Panc1 (cell line): ENCODE measurements at regions not wholly inside any gene's neighbourhood (a gene's known extent, or its start where the extent isn't known, plus 50 kb on each side); places are given as distances from the start of the nearest gene placed in this dataset.

ENCODE experiments used
- ATAC-seq: fragments of 200-7000 bp; cut with Tn5 transposase; 2 replicates; pipeline ENCODE4 v1.9.1; 2020; ENCODE audit warnings: mild to moderate bottlenecking, moderate library complexity
- BruUV-seq: library from RNA; stranded (reverse); fragments of 400-500 nt; replicated peaks from 2 replicates; lab custom pipeline; 2021; lab: Mats Ljungman, UMichigan
- CTCF ChIA-PET: fragments of 300-600 bp; sonication (Branson Sonifier 250); formaldehyde crosslinking; loops from one replicate; lab custom pipeline; 2022; ENCODE audit warnings: antibody characterized with exemption; lab: Charles Lee
- POLR2A ChIA-PET: fragments of 300-600 bp; sonication (Branson Sonifier 250); formaldehyde crosslinking; loops from one replicate; lab custom pipeline; 2022; ENCODE audit warnings: antibody characterized with exemption; lab: Charles Lee
- DNase-seq: peaks from one replicate; pipeline ENCODE4 v3.0.0-alpha.2; 2010; ENCODE audit warnings: low read depth, low spot score
- H3K27ac ChIP-seq: 2 replicates; pipeline ENCODE4 v1.5.1; 2011; ENCODE audit warnings: mild to moderate bottlenecking, low read length, inconsistent platforms
- H3K27me3 ChIP-seq: fragments of 200-500 bp; sonication (Bioruptor generic); 2 replicates; pipeline ENCODE4 v1.6.0; 2014; ENCODE audit warnings: low read length, inconsistent platforms; ENCODE audit not compliant: control insufficient read depth, insufficient read depth
- H3K36me3 ChIP-seq: fragments of 200-500 bp; sonication (Bioruptor generic); 2 replicates; pipeline ENCODE4 v1.5.1; 2014; ENCODE audit warnings: inconsistent platforms, mild to moderate bottlenecking, low read length, moderate library complexity; ENCODE audit not compliant: control insufficient read depth, insufficient read depth
- H3K4me1 ChIP-seq: 2 replicates; pipeline ENCODE4 v1.5.1; 2011; ENCODE audit warnings: inconsistent platforms, mild to moderate bottlenecking, low read length, moderate library complexity; ENCODE audit not compliant: control insufficient read depth, insufficient read depth
- H3K4me3 ChIP-seq, 2 experiments: 2 replicates each; pipeline ENCODE4 v1.5.1; 2011 to 2012; ENCODE audit warnings: low read depth in 2 of 2, low read length in 2 of 2, mild to moderate bottlenecking in 2 of 2, inconsistent platforms in 1 of 2, moderate library complexity in 1 of 2
- H3K9me3 ChIP-seq: fragments of 200-500 bp; sonication (Bioruptor generic); 2 replicates; pipeline ENCODE4 v1.5.1; 2014; ENCODE audit warnings: low read depth, mild to moderate bottlenecking, inconsistent platforms, low read length, moderate library complexity; ENCODE audit not compliant: control insufficient read depth, insufficient read depth
- POLR2AphosphoS5 ChIP-seq: IDR thresholded peaks from 2 replicates; pipeline ENCODE4 v1.6.1; 2012; ENCODE audit warnings: mild to moderate bottlenecking, low read depth, low read length, moderate library complexity
- SIN3A ChIP-seq: IDR thresholded peaks from 2 replicates; pipeline ENCODE4 v1.6.1; 2012; ENCODE audit warnings: low read depth, mild to moderate bottlenecking, low read length, moderate library complexity, borderline replicate concordance; ENCODE audit not compliant: insufficient read depth
- TCF7L2 ChIP-seq: IDR thresholded peaks from 2 replicates; pipeline ENCODE4 v1.6.1; 2011; ENCODE audit warnings: mild to moderate bottlenecking, low read depth, low read length, inconsistent platforms
- in situ Hi-C: cut with HindIII; loops from 2 replicates; pipeline ENCODE4 v1.10.0; 2016; ENCODE audit warnings: low sequenced_read_pairs, low pct_unique_long_range_greater_than_20kb
- intact Hi-C: fragments of 100-400 bp; cut with micrococcal nuclease; formaldehyde crosslinking; loops from one replicate; pipeline ENCODE4 v1.10.0; 2022; ENCODE audit not compliant: unreplicated experiment
- TF ChIP-seq, protein P1 (sequence below), 2 experiments: IDR thresholded peaks; 2 replicates each; pipeline ENCODE4 v1.6.1; 2011 to 2012; ENCODE audit warnings: low read depth in 2 of 2, control low read depth in 1 of 2, low read length in 1 of 2, mild to moderate bottlenecking in 1 of 2, moderate library complexity in 1 of 2; ENCODE audit not compliant: insufficient read depth in 1 of 2
- TF ChIP-seq, protein P2 (sequence below): fragments of 450-650 bp; IDR thresholded peaks from 2 replicates; pipeline ENCODE4 v1.5.1; 2017; ENCODE audit warnings: mild to moderate bottlenecking

DNA sequence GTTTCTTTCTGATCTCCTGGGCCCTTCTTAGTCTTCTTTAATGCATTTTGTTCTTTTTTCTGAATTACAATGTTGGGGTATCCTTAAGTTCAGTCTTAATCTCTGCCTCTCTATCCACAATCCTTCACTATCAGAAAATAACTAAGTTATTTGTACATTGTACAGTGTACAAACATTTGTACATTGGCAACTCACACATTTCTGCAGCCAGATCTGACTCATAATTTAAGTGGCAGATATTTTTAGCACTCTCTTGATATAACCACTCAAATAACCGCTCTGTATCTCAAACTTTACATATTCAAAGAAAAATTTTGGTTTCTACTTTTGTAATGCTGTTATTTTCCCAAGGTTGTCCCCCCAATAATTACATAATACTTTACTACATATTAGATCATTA is 691.1 kb upstream of the SPRY2 start:
- DNase-seq, result no peak
- H3K36me3 ChIP-seq, result no peaks in the 10 kb centered on the region
- in situ Hi-C loops (no loop called here), intact Hi-C loops (no loop called here)
- no TSS peak for BruUV-seq
- H3K27me3 ChIP-seq, result no peaks in the 10 kb centered on the region
- no peak overlapping the region for H3K27ac ChIP-seq
- H3K9me3 ChIP-seq, result no peaks in the 10 kb centered on the region
- ChIA-PET POLR2A (no interaction called here), CTCF (no interaction called here)
- TF ChIP-seq POLR2AphosphoS5 (no peak), TCF7L2 (no peak), SIN3A (no peak)
- TF ChIP-seq, protein P1, sequence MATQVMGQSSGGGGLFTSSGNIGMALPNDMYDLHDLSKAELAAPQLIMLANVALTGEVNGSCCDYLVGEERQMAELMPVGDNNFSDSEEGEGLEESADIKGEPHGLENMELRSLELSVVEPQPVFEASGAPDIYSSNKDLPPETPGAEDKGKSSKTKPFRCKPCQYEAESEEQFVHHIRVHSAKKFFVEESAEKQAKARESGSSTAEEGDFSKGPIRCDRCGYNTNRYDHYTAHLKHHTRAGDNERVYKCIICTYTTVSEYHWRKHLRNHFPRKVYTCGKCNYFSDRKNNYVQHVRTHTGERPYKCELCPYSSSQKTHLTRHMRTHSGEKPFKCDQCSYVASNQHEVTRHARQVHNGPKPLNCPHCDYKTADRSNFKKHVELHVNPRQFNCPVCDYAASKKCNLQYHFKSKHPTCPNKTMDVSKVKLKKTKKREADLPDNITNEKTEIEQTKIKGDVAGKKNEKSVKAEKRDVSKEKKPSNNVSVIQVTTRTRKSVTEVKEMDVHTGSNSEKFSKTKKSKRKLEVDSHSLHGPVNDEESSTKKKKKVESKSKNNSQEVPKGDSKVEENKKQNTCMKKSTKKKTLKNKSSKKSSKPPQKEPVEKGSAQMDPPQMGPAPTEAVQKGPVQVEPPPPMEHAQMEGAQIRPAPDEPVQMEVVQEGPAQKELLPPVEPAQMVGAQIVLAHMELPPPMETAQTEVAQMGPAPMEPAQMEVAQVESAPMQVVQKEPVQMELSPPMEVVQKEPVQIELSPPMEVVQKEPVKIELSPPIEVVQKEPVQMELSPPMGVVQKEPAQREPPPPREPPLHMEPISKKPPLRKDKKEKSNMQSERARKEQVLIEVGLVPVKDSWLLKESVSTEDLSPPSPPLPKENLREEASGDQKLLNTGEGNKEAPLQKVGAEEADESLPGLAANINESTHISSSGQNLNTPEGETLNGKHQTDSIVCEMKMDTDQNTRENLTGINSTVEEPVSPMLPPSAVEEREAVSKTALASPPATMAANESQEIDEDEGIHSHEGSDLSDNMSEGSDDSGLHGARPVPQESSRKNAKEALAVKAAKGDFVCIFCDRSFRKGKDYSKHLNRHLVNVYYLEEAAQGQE (IDR thresholded peaks at IDR 0.05; ENCODE audit: insufficient read depth in 1 of 2, low read depth in 2 of 2, low read length in 1 of 2), result no peak
- TF ChIP-seq, protein P2, sequence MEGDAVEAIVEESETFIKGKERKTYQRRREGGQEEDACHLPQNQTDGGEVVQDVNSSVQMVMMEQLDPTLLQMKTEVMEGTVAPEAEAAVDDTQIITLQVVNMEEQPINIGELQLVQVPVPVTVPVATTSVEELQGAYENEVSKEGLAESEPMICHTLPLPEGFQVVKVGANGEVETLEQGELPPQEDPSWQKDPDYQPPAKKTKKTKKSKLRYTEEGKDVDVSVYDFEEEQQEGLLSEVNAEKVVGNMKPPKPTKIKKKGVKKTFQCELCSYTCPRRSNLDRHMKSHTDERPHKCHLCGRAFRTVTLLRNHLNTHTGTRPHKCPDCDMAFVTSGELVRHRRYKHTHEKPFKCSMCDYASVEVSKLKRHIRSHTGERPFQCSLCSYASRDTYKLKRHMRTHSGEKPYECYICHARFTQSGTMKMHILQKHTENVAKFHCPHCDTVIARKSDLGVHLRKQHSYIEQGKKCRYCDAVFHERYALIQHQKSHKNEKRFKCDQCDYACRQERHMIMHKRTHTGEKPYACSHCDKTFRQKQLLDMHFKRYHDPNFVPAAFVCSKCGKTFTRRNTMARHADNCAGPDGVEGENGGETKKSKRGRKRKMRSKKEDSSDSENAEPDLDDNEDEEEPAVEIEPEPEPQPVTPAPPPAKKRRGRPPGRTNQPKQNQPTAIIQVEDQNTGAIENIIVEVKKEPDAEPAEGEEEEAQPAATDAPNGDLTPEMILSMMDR, result no peak
- no peak overlapping the region for H3K4me3 ChIP-seq
- H3K4me1 ChIP-seq, result no peaks in the 10 kb centered on the region
- no peak for ATAC-seq

DNA sequence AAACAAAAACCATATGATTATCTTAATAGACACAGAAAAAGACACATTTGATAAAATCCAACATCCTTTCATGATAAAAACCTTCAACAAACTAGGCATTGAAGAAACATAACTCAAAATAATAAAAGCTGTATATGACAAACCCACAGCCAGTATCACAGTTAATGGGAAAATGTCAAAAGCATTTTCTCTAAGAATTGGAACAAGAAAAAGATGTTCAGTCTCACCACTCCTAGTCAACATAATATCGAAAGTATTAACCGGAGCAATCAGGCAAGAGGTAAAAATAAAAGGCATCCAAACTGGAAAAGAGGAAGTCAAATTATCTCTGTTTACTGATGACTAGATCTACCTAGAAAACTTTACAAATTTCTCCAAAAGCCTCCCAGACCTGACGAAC is 684.2 kb upstream of the SPRY2 start:
- TF ChIP-seq SIN3A (no peak), TCF7L2 (no peak), POLR2AphosphoS5 (no peak)
- TF ChIP-seq, protein P1 (IDR thresholded peaks at IDR 0.05; ENCODE audit: insufficient read depth in 1 of 2, low read depth in 2 of 2, low read length in 1 of 2), result no peak
- TF ChIP-seq, protein P2, result no peak
- H3K36me3 ChIP-seq, result no peaks in the 10 kb centered on the region
- BruUV-seq, result no TSS peak

More for the DNA sequence above, 684.2 kb upstream of the SPRY2 start:
- no peak for DNase-seq
- no peak overlapping the region for H3K27ac ChIP-seq
- H3K9me3 ChIP-seq, result peaks cover 4% of the 10 kb centered on the region; the same call in 1 of the 2 replicates
- H3K4me1 ChIP-seq, result no peaks in the 10 kb centered on the region
- intact Hi-C loops, result no loop called here
- H3K27me3 ChIP-seq, result no peaks in the 10 kb centered on the region
- POLR2A ChIA-PET, result no interaction called here
- no peak for ATAC-seq
- no peak overlapping the region for H3K4me3 ChIP-seq
- in situ Hi-C loops, result no loop called here
- CTCF ChIA-PET, result no interaction called here
